Liver (tissue), 3 donors: ENCODE measurements at regions not wholly inside any gene's neighbourhood (a gene's known extent, or its start where the extent isn't known, plus 50 kb on each side); places are given as distances from the start of the nearest gene placed in this dataset.

ENCODE experiments used
- EGR1 ChIP-seq, 2 donors: IDR thresholded peaks; 2 replicates each; pipeline ENCODE4 v1.6.1; 2016 to 2018; ENCODE audit warnings: antibody characterized with exemption in 2 of 2, low read depth in 2 of 2
- FOXA1 ChIP-seq: IDR thresholded peaks from 2 replicates; pipeline ENCODE4 v1.6.1; 2016; ENCODE audit warnings: antibody characterized with exemption
- GABPA ChIP-seq, 2 donors: IDR thresholded peaks in 1 of 2; conservative IDR thresholded peaks in 1 of 2; 2 replicates each; pipeline ENCODE4 v1.6.1; 2016; ENCODE audit warnings: antibody characterized with exemption in 2 of 2, mild to moderate bottlenecking in 1 of 2, moderate library complexity in 1 of 2
- JUND ChIP-seq, 2 donors: IDR thresholded peaks; 2 replicates each; pipeline ENCODE4 v1.6.1; 2016; ENCODE audit warnings: antibody characterized with exemption in 2 of 2
- RAD21 ChIP-seq, 2 donors: IDR thresholded peaks; 2 replicates each; pipeline ENCODE4 v1.6.1; 2016; ENCODE audit warnings: antibody characterized with exemption in 2 of 2, mild to moderate bottlenecking in 2 of 2
- SP1 ChIP-seq: IDR thresholded peaks from 2 replicates; pipeline ENCODE4 v1.6.1; 2018; ENCODE audit warnings: antibody characterized with exemption, mild to moderate bottlenecking
- TAF1 ChIP-seq: conservative IDR thresholded peaks from 2 replicates; pipeline ENCODE4 v1.6.1; 2016; ENCODE audit warnings: antibody characterized with exemption, mild to moderate bottlenecking
- YY1 ChIP-seq: IDR thresholded peaks from 2 replicates; pipeline ENCODE4 v1.6.1; 2016; ENCODE audit warnings: antibody characterized with exemption, mild to moderate bottlenecking
- TF ChIP-seq, protein P1 (sequence below): fragments of 150-350 bp; IDR thresholded peaks from 2 replicates; pipeline ENCODE4 v1.5.1; 2017; ENCODE audit warnings: improper control_type of control experiment, low read depth, low read length; ENCODE audit not compliant: missing input control
- TF ChIP-seq, protein P2 (sequence below): IDR thresholded peaks from 2 replicates; pipeline ENCODE4 v1.6.1; 2016; ENCODE audit warnings: antibody characterized with exemption
- TF ChIP-seq, protein P3 (sequence below): IDR thresholded peaks from 2 replicates; pipeline ENCODE4 v1.6.1; 2016; ENCODE audit warnings: antibody characterized with exemption
- TF ChIP-seq, protein P4 (sequence below): IDR thresholded peaks from 2 replicates; pipeline ENCODE4 v1.6.1; 2016; ENCODE audit warnings: antibody characterized with exemption, mild to moderate bottlenecking
- TF ChIP-seq, protein P5 (sequence below): IDR thresholded peaks from 2 replicates; pipeline ENCODE4 v1.6.1; 2016; ENCODE audit warnings: antibody characterized with exemption
- donor health status: healthy.
- donor health status: healthy.

DNA sequence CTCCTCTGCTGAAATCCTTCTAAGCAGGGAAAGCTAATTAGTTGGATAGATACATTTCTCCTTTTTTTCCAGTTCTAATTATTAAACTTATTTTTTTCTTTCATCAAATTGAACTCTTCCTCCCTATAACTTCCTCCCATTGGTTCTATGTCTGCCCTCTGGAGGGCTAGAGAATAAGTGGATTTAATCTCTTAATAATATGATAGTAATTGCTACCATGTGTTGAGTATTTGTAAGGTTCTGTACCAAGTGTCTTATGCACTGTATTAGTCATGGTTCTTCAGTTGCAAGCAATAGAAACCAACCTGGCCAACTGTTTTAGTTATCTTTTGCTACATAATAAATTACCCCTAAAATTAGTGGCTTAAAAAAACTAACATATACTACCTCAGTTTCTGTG is 190.5 kb upstream of the PLXNC1 start:
- TF ChIP-seq, protein P1, sequence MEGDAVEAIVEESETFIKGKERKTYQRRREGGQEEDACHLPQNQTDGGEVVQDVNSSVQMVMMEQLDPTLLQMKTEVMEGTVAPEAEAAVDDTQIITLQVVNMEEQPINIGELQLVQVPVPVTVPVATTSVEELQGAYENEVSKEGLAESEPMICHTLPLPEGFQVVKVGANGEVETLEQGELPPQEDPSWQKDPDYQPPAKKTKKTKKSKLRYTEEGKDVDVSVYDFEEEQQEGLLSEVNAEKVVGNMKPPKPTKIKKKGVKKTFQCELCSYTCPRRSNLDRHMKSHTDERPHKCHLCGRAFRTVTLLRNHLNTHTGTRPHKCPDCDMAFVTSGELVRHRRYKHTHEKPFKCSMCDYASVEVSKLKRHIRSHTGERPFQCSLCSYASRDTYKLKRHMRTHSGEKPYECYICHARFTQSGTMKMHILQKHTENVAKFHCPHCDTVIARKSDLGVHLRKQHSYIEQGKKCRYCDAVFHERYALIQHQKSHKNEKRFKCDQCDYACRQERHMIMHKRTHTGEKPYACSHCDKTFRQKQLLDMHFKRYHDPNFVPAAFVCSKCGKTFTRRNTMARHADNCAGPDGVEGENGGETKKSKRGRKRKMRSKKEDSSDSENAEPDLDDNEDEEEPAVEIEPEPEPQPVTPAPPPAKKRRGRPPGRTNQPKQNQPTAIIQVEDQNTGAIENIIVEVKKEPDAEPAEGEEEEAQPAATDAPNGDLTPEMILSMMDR, result no peak
- TF ChIP-seq, protein P2, sequence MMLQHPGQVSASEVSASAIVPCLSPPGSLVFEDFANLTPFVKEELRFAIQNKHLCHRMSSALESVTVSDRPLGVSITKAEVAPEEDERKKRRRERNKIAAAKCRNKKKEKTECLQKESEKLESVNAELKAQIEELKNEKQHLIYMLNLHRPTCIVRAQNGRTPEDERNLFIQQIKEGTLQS, result no peak
- TF ChIP-seq GABPA (IDR thresholded peaks at IDR 0.05 in 1 of 2, conservative IDR thresholded peaks at IDR 0.05 in 1 of 2) (no peak), JUND (IDR thresholded peaks at IDR 0.05) (no peak), TAF1 (no peak), YY1 (no peak), EGR1 (IDR thresholded peaks at IDR 0.05; ENCODE audit: low read depth in 2 of 2) (no peak), SP1 (no peak), FOXA1 (no peak), RAD21 (IDR thresholded peaks at IDR 0.05) (no peak)
- TF ChIP-seq, protein P3, sequence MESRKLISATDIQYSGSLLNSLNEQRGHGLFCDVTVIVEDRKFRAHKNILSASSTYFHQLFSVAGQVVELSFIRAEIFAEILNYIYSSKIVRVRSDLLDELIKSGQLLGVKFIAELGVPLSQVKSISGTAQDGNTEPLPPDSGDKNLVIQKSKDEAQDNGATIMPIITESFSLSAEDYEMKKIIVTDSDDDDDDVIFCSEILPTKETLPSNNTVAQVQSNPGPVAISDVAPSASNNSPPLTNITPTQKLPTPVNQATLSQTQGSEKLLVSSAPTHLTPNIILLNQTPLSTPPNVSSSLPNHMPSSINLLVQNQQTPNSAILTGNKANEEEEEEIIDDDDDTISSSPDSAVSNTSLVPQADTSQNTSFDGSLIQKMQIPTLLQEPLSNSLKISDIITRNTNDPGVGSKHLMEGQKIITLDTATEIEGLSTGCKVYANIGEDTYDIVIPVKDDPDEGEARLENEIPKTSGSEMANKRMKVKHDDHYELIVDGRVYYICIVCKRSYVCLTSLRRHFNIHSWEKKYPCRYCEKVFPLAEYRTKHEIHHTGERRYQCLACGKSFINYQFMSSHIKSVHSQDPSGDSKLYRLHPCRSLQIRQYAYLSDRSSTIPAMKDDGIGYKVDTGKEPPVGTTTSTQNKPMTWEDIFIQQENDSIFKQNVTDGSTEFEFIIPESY, result no peak
- TF ChIP-seq, protein P4, sequence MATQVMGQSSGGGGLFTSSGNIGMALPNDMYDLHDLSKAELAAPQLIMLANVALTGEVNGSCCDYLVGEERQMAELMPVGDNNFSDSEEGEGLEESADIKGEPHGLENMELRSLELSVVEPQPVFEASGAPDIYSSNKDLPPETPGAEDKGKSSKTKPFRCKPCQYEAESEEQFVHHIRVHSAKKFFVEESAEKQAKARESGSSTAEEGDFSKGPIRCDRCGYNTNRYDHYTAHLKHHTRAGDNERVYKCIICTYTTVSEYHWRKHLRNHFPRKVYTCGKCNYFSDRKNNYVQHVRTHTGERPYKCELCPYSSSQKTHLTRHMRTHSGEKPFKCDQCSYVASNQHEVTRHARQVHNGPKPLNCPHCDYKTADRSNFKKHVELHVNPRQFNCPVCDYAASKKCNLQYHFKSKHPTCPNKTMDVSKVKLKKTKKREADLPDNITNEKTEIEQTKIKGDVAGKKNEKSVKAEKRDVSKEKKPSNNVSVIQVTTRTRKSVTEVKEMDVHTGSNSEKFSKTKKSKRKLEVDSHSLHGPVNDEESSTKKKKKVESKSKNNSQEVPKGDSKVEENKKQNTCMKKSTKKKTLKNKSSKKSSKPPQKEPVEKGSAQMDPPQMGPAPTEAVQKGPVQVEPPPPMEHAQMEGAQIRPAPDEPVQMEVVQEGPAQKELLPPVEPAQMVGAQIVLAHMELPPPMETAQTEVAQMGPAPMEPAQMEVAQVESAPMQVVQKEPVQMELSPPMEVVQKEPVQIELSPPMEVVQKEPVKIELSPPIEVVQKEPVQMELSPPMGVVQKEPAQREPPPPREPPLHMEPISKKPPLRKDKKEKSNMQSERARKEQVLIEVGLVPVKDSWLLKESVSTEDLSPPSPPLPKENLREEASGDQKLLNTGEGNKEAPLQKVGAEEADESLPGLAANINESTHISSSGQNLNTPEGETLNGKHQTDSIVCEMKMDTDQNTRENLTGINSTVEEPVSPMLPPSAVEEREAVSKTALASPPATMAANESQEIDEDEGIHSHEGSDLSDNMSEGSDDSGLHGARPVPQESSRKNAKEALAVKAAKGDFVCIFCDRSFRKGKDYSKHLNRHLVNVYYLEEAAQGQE, result no peak
- TF ChIP-seq, protein P5, sequence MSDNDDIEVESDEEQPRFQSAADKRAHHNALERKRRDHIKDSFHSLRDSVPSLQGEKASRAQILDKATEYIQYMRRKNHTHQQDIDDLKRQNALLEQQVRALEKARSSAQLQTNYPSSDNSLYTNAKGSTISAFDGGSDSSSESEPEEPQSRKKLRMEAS, result no peak
